ENCODE measurements at regions not wholly inside any gene's neighbourhood (a gene's known extent, or its start where the extent isn't known, plus 50 kb on each side); places are given as distances from the start of the nearest gene placed in this dataset.

DNA sequence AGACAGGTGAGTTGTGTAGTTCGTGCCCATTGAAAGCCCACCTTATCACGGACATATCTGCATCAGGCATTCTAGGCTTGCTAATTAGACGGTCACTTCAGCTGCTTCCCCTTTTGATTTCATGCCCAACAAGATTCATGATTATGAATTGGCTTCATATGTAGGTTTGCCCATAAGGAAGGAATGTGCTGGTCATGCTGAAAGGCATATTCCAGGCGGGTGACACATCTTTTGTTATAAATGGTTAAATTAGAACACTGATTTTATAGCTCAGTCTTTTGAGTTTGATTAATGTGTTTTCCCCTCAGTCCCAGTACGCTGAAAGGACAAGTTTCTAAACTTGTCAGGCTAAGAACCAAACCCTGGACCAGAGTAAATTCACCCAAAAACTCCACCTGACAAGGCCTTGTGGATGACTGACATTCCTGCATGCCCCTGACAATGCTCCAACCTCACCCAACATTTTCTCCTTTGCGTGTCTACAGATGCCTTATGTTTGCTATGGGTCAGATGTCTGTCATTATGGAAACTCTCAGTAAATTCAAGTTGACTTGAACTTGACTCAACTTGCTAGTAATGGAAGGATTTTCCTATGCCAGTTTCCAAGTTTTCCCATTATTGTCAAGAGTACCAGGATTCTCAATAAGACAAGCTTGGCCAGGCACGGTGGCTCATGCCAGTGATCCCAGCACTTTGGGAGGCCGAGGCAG, 421.9 kb downstream of the PMP22 start:
- TF ChIP-seq, protein P1, sequence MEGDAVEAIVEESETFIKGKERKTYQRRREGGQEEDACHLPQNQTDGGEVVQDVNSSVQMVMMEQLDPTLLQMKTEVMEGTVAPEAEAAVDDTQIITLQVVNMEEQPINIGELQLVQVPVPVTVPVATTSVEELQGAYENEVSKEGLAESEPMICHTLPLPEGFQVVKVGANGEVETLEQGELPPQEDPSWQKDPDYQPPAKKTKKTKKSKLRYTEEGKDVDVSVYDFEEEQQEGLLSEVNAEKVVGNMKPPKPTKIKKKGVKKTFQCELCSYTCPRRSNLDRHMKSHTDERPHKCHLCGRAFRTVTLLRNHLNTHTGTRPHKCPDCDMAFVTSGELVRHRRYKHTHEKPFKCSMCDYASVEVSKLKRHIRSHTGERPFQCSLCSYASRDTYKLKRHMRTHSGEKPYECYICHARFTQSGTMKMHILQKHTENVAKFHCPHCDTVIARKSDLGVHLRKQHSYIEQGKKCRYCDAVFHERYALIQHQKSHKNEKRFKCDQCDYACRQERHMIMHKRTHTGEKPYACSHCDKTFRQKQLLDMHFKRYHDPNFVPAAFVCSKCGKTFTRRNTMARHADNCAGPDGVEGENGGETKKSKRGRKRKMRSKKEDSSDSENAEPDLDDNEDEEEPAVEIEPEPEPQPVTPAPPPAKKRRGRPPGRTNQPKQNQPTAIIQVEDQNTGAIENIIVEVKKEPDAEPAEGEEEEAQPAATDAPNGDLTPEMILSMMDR (IDR thresholded peaks at IDR 0.05 in 2 of 3, conservative IDR thresholded peaks at IDR 0.05 in 1 of 3; ENCODE audit: insufficient read depth in 2 of 3, low read depth in 1 of 3, low read length in 3 of 3) = no peak
- no peak for TF ChIP-seq JUND (IDR thresholded peaks at IDR 0.05; ENCODE audit: borderline replicate concordance, low read depth, low read length)
- no peak for TF ChIP-seq JUND (tag; IDR thresholded peaks at IDR 0.05; ENCODE audit: borderline replicate concordance, low read depth, low read length)
- TF ChIP-seq POLR2A (conservative IDR thresholded peaks at IDR 0.05) = no peak
- TF ChIP-seq, protein P2, sequence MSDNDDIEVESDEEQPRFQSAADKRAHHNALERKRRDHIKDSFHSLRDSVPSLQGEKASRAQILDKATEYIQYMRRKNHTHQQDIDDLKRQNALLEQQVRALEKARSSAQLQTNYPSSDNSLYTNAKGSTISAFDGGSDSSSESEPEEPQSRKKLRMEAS (CRISPR knock-in tag; IDR thresholded peaks at IDR 0.05) = no peak
- no peak for TF ChIP-seq HDAC2 (IDR thresholded peaks at IDR 0.05)
- TF ChIP-seq ZBTB8A (IDR thresholded peaks at IDR 0.05; ENCODE audit: partially characterized antibody) = no peak
- TF ChIP-seq KLF6 (CRISPR knock-in tag; IDR thresholded peaks at IDR 0.05; ENCODE audit: borderline replicate concordance) = no peak
- TF ChIP-seq, protein P3, sequence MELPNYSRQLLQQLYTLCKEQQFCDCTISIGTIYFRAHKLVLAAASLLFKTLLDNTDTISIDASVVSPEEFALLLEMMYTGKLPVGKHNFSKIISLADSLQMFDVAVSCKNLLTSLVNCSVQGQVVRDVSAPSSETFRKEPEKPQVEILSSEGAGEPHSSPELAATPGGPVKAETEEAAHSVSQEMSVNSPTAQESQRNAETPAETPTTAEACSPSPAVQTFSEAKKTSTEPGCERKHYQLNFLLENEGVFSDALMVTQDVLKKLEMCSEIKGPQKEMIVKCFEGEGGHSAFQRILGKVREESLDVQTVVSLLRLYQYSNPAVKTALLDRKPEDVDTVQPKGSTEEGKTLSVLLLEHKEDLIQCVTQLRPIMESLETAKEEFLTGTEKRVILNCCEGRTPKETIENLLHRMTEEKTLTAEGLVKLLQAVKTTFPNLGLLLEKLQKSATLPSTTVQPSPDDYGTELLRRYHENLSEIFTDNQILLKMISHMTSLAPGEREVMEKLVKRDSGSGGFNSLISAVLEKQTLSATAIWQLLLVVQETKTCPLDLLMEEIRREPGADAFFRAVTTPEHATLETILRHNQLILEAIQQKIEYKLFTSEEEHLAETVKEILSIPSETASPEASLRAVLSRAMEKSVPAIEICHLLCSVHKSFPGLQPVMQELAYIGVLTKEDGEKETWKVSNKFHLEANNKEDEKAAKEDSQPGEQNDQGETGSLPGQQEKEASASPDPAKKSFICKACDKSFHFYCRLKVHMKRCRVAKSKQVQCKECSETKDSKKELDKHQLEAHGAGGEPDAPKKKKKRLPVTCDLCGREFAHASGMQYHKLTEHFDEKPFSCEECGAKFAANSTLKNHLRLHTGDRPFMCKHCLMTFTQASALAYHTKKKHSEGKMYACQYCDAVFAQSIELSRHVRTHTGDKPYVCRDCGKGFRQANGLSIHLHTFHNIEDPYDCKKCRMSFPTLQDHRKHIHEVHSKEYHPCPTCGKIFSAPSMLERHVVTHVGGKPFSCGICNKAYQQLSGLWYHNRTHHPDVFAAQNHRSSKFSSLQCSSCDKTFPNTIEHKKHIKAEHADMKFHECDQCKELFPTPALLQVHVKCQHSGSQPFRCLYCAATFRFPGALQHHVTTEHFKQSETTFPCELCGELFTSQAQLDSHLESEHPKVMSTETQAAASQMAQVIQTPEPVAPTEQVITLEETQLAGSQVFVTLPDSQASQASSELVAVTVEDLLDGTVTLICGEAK (IDR thresholded peaks at IDR 0.05) = no peak
- TF ChIP-seq, protein P3 (CRISPR knock-in tag; IDR thresholded peaks at IDR 0.05) = no peak
- TF ChIP-seq NR2C1 (IDR thresholded peaks at IDR 0.05) = no peak
- TF ChIP-seq NR2C1 (tag; IDR thresholded peaks at IDR 0.05) = no peak
- TF ChIP-seq, protein P4, sequence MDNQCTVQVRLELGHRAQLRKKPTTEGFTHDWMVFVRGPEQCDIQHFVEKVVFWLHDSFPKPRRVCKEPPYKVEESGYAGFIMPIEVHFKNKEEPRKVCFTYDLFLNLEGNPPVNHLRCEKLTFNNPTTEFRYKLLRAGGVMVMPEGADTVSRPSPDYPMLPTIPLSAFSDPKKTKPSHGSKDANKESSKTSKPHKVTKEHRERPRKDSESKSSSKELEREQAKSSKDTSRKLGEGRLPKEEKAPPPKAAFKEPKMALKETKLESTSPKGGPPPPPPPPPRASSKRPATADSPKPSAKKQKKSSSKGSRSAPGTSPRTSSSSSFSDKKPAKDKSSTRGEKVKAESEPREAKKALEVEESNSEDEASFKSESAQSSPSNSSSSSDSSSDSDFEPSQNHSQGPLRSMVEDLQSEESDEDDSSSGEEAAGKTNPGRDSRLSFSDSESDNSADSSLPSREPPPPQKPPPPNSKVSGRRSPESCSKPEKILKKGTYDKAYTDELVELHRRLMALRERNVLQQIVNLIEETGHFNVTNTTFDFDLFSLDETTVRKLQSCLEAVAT (IDR thresholded peaks at IDR 0.05) = no peak
- no peak for TF ChIP-seq ARNT (IDR thresholded peaks at IDR 0.05)
